GM12891 (cell line): ENCODE measurements at regions not wholly inside any gene's neighbourhood (a gene's known extent, or its start where the extent isn't known, plus 50 kb on each side); places are given as distances from the start of the nearest gene placed in this dataset.

Source experiments
- POLR2A ChIP-seq: IDR thresholded peaks from 2 replicates; pipeline ENCODE4 v1.6.1; 2011; ENCODE audit warnings: low read depth, low read length, control low read depth
- POLR2AphosphoS5 ChIP-seq: IDR thresholded peaks from 2 replicates; pipeline ENCODE4 v1.6.1; 2011; ENCODE audit warnings: low read depth, low read length, control low read depth
- SPI1 ChIP-seq: IDR thresholded peaks from 2 replicates; pipeline ENCODE4 v1.6.1; 2011; ENCODE audit warnings: low read depth, low read length, control low read depth
- TAF1 ChIP-seq: IDR thresholded peaks from 2 replicates; pipeline ENCODE4 v1.6.1; 2011; ENCODE audit warnings: low read depth, low read length, control low read depth

DNA sequence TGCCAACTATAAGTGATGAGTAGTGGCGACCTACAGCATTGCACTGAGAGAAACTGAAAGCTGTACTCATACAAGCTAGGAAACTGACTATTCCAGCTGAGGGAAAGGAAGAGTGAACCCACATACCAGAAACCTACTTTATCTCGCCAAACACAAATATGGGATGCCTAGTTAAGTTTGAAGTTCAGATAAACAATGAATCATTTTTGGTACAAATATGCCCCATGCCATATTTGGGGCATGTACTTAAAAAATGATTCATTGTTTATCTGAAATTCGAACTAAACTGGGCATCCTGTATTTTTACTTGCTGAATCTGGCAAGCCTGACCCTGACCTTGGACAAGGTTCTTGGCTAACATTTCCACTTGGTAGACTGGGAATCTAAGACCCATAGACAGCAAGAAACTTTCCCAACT, 527.8 kb upstream of the PSMD7 start:
- no peak for TF ChIP-seq POLR2A
- no peak for TF ChIP-seq TAF1
- TF ChIP-seq POLR2AphosphoS5: no peak
- no peak for TF ChIP-seq SPI1
